Upper lobe of left lung (tissue), 6 donors: ENCODE measurements at regions not wholly inside any gene's neighbourhood (a gene's known extent, or its start where the extent isn't known, plus 50 kb on each side); places are given as distances from the start of the nearest gene placed in this dataset.

Experiments
- ATAC-seq, 2 donors: fragments of 200-7000 bp; cut with Tn5 transposase; one replicate each; pipeline ENCODE4 v1.9.1; 2022; ENCODE audit warnings: mild to moderate bottlenecking in 2 of 2, moderate library complexity in 2 of 2; ENCODE audit not compliant: low FRiP score in 2 of 2
- DNase-seq, 2 donors: peaks; one replicate each; pipeline ENCODE4 v3.0.0-alpha.2; 2019 to 2020
- H3K27ac ChIP-seq, 4 donors: fragments of 200-600 bp; sonication (generic); one replicate each; pipeline ENCODE4 v1.5.1; 2016 to 2019
- H3K27me3 ChIP-seq, 4 donors: fragments of 200-600 bp; sonication (generic); one replicate each; pipeline ENCODE4 v1.5.1; 2017 to 2019
- H3K36me3 ChIP-seq, 4 donors: fragments of 200-600 bp; sonication (generic); one replicate each; pipeline ENCODE4 v1.5.1; 2016 to 2019
- H3K4me1 ChIP-seq, 4 donors: fragments of 200-600 bp; sonication (generic); one replicate each; pipeline ENCODE4 v1.5.1; 2018 to 2019
- H3K4me3 ChIP-seq, 4 donors: fragments of 200-600 bp; sonication (generic); one replicate each; pipeline ENCODE4 v1.5.1; 2017 to 2019; ENCODE audit warnings: mild to moderate bottlenecking in 2 of 4, moderate library complexity in 1 of 4
- H3K9me3 ChIP-seq, 4 donors: fragments of 200-600 bp; sonication (generic); one replicate each; pipeline ENCODE4 v1.5.1; 2018 to 2019
- CTCF ChIP-seq, 6 experiments: fragments of 450-650 bp in 4 of 6; fragments of 200-600 bp in 2 of 6; sonication (generic) in 2 of 6; IDR thresholded peaks; one replicate each; pipeline ENCODE4 v1.5.1; 2016 to 2019; ENCODE audit warnings: antibody characterized with exemption in 6 of 6
- EP300 ChIP-seq, 4 donors: sonication (generic); formaldehyde crosslinking; IDR thresholded peaks; one replicate each; pipeline ENCODE4 v1.5.1; 2017; ENCODE audit warnings: antibody characterized with exemption in 4 of 4, control low read depth in 2 of 4
- POLR2A ChIP-seq, 4 donors: fragments of 450-650 bp; IDR thresholded peaks; one replicate each; pipeline ENCODE4 v1.5.1; 2016 to 2017; ENCODE audit warnings: antibody characterized with exemption in 4 of 4, mild to moderate bottlenecking in 2 of 4
- POLR2AphosphoS5 ChIP-seq, 2 donors: sonication (generic); formaldehyde crosslinking; IDR thresholded peaks; one replicate each; pipeline ENCODE4 v1.5.1; 2017; ENCODE audit warnings: antibody characterized with exemption in 2 of 2
- WGBS, 2 donors: methylation state at CpG; one replicate each; pipeline ENCODE4 v1.1.5; 2017 to 2018; 5-methylcytosine and 5-hydroxymethylcytosine counted together
- donor health status: DM: no; HTN: no; CAD: no; lungs with moderate emphysema.
- donor health status: DM: no; HTN: yes; CAD: no; lungs with severe emphysema.

GRCh38 chr3:95629802-95630201 lies 1184.6 kb upstream of the EPHA6 start:
- Histone ChIP-seq H3K9me3 (no peaks in the 10 kb centered on the region), H3K36me3 (no peaks in the 10 kb centered on the region), H3K27ac (no peak overlapping the region), H3K27me3 (no peaks in the 10 kb centered on the region), H3K4me1 (no peaks in the 10 kb centered on the region), H3K4me3 (no peak overlapping the region)
- ATAC-seq (no peak), DNase-seq (no peak)
- TF ChIP-seq POLR2A (IDR thresholded peaks at IDR 0.05) (no peak), EP300 (IDR thresholded peaks at IDR 0.05) (no peak), CTCF (IDR thresholded peaks at IDR 0.05) (no peak), POLR2AphosphoS5 (IDR thresholded peaks at IDR 0.05) (no peak)
- WGBS, 2 donors = 79 to 92% methylated on average over 1 of the region's 1 CpG

- no peaks in the 10 kb centered on the region for H3K36me3 ChIP-seq
- ATAC-seq = no peak
- no peaks in the 10 kb centered on the region for H3K27me3 ChIP-seq
- TF ChIP-seq EP300 (IDR thresholded peaks at IDR 0.05) (no peak), POLR2A (IDR thresholded peaks at IDR 0.05) (no peak), POLR2AphosphoS5 (IDR thresholded peaks at IDR 0.05) (no peak), CTCF (IDR thresholded peaks at IDR 0.05) (no peak)
- no peak for DNase-seq
- H3K9me3 ChIP-seq = peaks cover 0 to 8% (median 0%) of the 10 kb centered on the region in 4 donors
- no peak overlapping the region for H3K4me3 ChIP-seq
- no peak overlapping the region for H3K27ac ChIP-seq
- WGBS, 2 donors = 83 to 84% methylated on average over 3 to 6 of the region's 6 CpGs
- H3K4me1 ChIP-seq = no peaks in the 10 kb centered on the region
Observed at GRCh38 chr3:95645291-95645690, 1169.1 kb upstream of the EPHA6 start.

- TF ChIP-seq EP300 (IDR thresholded peaks at IDR 0.05) = no peak
- no peak for TF ChIP-seq POLR2A (IDR thresholded peaks at IDR 0.05)
- TF ChIP-seq POLR2AphosphoS5 (IDR thresholded peaks at IDR 0.05) = no peak
- no peak for TF ChIP-seq CTCF (IDR thresholded peaks at IDR 0.05)
- Histone ChIP-seq H3K9me3 (no peaks in the 10 kb centered on the region), H3K4me1 (no peaks in the 10 kb centered on the region), H3K27ac (no peak overlapping the region), H3K36me3 (no peaks in the 10 kb centered on the region), H3K27me3 (no peaks in the 10 kb centered on the region), H3K4me3 (no peak overlapping the region)
- no peak for DNase-seq
- 80 to 84% methylated on average over 13 of the region's 13 CpGs for WGBS, 2 donors
- ATAC-seq = no peak
Observed at GRCh38 chr3:95654570-95655362, 1159.6 kb upstream of the EPHA6 start.

GRCh38 chr3:95655363-95655986 lies 1158.9 kb upstream of the EPHA6 start:
- 91 to 94% methylated on average over 12 of the region's 12 CpGs for WGBS, 2 donors
- no peaks in the 10 kb centered on the region for H3K27me3 ChIP-seq
- DNase-seq (peak in 1 of 2 donors; percentile 35), ATAC-seq (no peak)
- H3K9me3 ChIP-seq = no peaks in the 10 kb centered on the region
- H3K4me1 ChIP-seq = no peaks in the 10 kb centered on the region
- no peak for TF ChIP-seq POLR2AphosphoS5 (IDR thresholded peaks at IDR 0.05)
- TF ChIP-seq POLR2A (IDR thresholded peaks at IDR 0.05) = no peak
- TF ChIP-seq CTCF (IDR thresholded peaks at IDR 0.05) = no peak
- TF ChIP-seq EP300 (IDR thresholded peaks at IDR 0.05) = no peak
- no peaks in the 10 kb centered on the region for H3K36me3 ChIP-seq
- no peak overlapping the region for H3K27ac ChIP-seq
- H3K4me3 ChIP-seq = no peak overlapping the region
